Left lobe of liver (tissue), 2 donors: ENCODE measurements at regions not wholly inside any gene's neighbourhood (a gene's known extent, or its start where the extent isn't known, plus 50 kb on each side); places are given as distances from the start of the nearest gene placed in this dataset.

ENCODE experiments used
- ATAC-seq: fragments of 200-7000 bp; cut with Tn5 transposase; one replicate; pipeline ENCODE4 v1.9.1; 2020; ENCODE audit warnings: mild to moderate bottlenecking, moderate library complexity
- DNase-seq: peaks from one replicate; pipeline ENCODE4 v3.0.0-alpha.2; 2020; ENCODE audit warnings: low spot score
- donor health status: DM: no; HTN: no; CAD: no; lungs with moderate emphysema.
- donor health status: DM: no; HTN: yes; CAD: no.

DNA sequence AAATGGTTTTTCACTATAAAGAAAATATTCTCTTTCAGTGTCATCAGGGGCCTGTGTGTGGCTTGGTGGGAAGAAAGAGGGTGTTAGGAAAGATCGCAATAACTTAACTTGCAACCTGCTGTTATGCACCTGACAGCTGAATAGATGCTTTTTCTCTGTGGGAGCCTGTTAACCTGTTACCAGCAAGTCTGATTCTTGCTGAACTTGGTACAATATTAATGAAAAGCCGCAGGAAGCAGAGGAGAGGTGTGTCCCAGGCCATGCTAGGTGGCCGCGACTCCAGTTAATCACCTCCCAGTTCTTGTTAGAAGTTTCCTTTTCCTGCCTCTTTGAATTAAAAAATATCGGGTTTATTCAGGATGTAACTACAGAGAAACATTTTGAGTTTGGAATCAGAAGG is 494.8 kb upstream of the AGA start:
- DNase-seq (no peak), ATAC-seq (no peak)

GRCh38 chr4:177938226-177938625 is 496.0 kb upstream of the AGA start:
- ATAC-seq, result no peak
- no peak for DNase-seq

- no peak for DNase-seq
- ATAC-seq, result no peak
These were observed 503.0 kb upstream of the AGA start for GRCh38 chr4:177945268-177945667.

GRCh38 chr4:177947607-177948006 is 505.4 kb upstream of the AGA start:
- DNase-seq, result no peak

GRCh38 chr4:177948853-177949252 is 506.6 kb upstream of the AGA start:
- no peak for DNase-seq
- ATAC-seq, result no peak

More at GRCh38 chr4:177947607-177948006, 505.4 kb upstream of the AGA start:
- no peak for ATAC-seq

GRCh38 chr4:177951026-177951425 is 508.8 kb upstream of the AGA start:
- no peak for DNase-seq
- ATAC-seq, result no peak

- ATAC-seq (no peak), DNase-seq (no peak)
These were observed 510.5 kb upstream of the AGA start for GRCh38 chr4:177952723-177953122.

- no peak for DNase-seq
- no peak for ATAC-seq
These were observed 515.5 kb upstream of the AGA start for GRCh38 chr4:177957596-177958360.

DNA sequence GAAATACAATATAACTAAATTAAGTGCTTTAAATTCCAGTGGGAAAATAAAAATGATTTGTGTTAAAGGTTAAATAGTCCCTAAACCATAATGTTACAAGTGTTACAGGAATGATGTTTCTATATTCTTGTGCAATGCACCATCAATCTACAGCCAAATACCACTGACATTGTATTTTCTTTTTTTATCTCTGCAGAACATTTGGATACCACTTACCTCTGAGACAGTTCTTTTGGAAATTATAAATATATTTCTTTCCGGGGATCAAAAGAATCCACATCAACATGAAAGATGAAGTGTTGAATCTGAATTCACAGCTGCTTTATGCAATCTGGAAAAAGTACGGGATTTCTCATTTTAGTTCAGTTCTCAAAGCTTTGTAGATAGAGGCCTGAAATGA is 518.3 kb upstream of the AGA start:
- no peak for ATAC-seq
- DNase-seq, result no peak

- no peak for DNase-seq
These were observed 519.6 kb upstream of the AGA start for GRCh38 chr4:177961761-177962380.

GRCh38 chr4:177964061-177964460 is 521.8 kb upstream of the AGA start:
- DNase-seq, result no peak
- no peak for ATAC-seq

More at GRCh38 chr4:177961761-177962380, 519.6 kb upstream of the AGA start:
- no peak for ATAC-seq

- no peak for ATAC-seq
- no peak for DNase-seq
These were observed 522.5 kb upstream of the AGA start for GRCh38 chr4:177964693-177965168.

- ATAC-seq (no peak), DNase-seq (no peak)
These were observed 525.1 kb upstream of the AGA start for GRCh38 chr4:177967328-177967727.

DNA sequence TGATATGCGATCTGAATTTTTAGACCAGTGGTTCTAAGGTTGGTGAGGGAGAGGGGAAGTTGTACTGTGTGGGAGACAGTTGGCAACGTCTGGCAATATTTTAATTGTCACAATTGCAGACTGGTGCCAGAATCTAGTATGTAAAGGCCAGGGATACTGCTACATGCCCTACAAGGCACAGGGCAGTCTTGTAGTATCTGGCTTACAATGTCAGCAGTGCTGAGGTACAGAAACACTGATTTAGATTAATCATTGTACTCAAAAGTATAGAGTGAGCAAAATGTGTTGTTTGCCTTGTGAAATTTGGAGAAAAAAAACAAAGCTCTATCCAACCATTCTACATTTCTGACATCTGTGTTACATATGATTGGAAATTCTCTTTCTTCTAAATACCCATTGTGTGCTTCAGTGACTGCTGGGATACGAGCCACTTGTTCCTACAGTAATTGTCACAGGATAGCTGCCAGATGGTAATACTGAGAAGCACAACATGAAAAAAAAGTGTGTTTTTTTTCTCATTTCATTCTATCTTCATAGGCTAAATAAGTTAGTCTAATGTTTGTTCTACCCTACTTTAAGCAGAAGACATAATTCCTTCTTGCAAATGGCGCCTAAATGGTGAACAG is 526.7 kb upstream of the AGA start:
- no peak for ATAC-seq
- DNase-seq, result no peak

DNA sequence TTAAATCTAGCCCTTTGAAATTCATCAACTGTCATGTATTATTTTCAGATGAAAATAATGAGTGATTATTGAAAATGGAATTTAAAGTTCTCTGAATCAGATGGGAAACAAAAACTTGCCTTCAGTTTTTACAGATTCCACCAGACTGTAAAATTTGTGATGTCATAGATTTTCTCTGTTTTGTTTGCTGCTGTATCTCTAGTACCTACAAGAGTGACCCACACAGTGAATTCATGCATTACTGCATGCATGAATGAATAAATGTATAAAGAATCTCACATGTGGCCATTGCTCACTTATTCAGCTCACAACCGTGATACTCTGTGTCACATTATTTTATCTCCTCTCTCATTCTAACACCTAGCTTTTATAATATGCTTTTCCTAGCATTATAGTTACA is 532.2 kb upstream of the AGA start:
- ATAC-seq, result no peak
- DNase-seq, result no peak

GRCh38 chr4:177975315-177975987 is 533.2 kb upstream of the AGA start:
- no peak for DNase-seq

DNA sequence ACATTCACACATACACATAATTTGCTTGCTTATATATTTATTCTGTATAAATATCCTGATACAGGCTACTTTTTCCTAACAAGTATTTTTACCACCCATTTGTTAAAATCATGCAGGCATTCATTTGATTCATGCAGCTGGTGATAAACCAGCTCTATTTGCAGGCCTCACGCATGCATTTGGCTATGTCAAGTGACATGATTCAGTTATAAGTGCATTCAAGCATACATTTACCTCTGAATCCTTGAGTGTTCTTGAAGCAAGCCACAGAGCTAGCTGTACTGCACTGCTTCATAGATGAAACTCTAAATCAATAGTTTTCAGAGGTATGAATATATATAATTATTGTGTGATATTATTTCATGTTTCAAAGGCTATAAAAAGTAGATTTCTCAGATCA is 544.0 kb upstream of the AGA start:
- ATAC-seq, result no peak
- DNase-seq, result no peak

More at GRCh38 chr4:177975315-177975987, 533.2 kb upstream of the AGA start:
- no peak for ATAC-seq

DNA sequence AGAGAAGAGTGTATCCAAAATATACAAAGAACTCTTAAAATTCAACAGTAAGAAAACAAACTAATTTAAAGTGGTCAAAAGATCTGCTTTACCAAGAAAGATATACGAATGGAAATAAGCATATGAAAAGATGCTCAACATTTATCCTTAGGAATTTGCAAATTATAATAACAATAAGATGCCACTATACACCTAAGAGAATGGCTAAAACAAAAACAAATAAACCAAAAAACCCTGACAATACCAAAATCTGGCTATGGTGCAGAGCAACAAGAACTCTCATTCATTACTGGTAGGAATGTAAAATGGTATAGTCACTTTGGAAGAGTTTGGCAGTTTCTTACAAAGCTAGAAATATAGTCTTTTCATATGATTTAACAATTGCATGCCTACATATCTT is 545.7 kb upstream of the AGA start:
- ATAC-seq, result no peak
- no peak for DNase-seq

DNA sequence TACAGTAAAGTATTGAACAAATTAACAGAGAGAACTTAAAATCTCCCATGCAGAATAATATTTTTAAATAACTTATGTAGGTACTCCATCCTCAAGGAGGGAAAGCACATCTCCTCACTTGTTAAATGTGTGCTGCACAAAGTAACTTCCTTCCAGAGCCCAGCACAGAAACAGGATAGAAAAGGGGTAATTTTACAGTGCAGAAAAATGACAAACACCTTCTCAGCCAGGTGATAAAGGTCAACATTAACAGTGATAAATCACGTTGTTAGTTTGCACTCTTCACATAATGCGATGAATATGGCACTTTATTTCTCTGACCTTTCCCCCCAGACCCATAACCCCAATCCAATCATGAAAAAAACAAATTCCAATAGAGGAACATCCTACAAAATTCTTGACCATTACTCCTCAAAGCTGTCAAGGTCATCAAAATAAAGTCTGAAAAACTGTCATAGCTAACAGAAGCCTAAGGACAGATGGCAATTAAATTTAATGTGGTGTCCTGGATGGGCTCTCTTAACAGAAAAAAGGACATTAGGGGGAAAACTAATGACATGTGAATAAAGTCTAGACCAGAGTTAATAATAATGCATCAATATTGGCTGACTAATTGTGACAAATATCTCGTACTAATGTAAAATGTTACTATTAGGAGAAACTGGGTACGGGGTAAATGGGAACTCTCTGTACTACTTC is 547.4 kb upstream of the AGA start:
- no peak for ATAC-seq
- DNase-seq, result no peak

GRCh38 chr4:178003098-178003657 is 560.9 kb upstream of the AGA start:
- ATAC-seq (no peak), DNase-seq (no peak)

GRCh38 chr4:178010596-178010995 is 568.4 kb upstream of the AGA start:
- ATAC-seq (no peak), DNase-seq (no peak)
